ENCODE measurements at regions not wholly inside any gene's neighbourhood (a gene's known extent, or its start where the extent isn't known, plus 50 kb on each side); places are given as distances from the start of the nearest gene placed in this dataset.

DNA sequence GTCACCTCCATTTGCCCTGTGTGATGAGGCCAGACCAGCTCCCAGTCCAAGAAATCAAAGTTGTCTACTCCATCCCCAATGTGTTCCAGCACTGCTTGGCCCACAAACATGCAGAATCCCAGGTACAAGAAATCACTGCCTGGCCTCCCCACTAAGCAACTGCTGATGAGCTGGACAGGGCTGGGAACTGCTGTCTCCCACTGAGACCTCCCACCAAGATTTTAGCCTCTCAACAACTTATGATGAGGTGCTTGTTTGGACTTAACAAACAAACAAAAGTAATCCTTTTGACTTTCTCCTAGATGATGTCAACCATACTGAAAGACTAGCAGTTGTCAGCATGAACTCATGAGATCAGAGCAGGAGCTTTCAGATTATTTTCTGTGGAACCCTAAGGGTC, 260.1 kb upstream of the UBE2E2 start:
- TF ChIP-seq, protein P1, sequence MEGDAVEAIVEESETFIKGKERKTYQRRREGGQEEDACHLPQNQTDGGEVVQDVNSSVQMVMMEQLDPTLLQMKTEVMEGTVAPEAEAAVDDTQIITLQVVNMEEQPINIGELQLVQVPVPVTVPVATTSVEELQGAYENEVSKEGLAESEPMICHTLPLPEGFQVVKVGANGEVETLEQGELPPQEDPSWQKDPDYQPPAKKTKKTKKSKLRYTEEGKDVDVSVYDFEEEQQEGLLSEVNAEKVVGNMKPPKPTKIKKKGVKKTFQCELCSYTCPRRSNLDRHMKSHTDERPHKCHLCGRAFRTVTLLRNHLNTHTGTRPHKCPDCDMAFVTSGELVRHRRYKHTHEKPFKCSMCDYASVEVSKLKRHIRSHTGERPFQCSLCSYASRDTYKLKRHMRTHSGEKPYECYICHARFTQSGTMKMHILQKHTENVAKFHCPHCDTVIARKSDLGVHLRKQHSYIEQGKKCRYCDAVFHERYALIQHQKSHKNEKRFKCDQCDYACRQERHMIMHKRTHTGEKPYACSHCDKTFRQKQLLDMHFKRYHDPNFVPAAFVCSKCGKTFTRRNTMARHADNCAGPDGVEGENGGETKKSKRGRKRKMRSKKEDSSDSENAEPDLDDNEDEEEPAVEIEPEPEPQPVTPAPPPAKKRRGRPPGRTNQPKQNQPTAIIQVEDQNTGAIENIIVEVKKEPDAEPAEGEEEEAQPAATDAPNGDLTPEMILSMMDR (conservative IDR thresholded peaks at IDR 0.05; ENCODE audit: low read depth, low read length), result no peak
- TF ChIP-seq EZH2phosphoT487 (IDR thresholded peaks at IDR 0.05; ENCODE audit: borderline replicate concordance, low read length), result no peak
